Tibial nerve (tissue), 4 donors: ENCODE measurements at regions not wholly inside any gene's neighbourhood (a gene's known extent, or its start where the extent isn't known, plus 50 kb on each side); places are given as distances from the start of the nearest gene placed in this dataset.

ENCODE experiments used
- DNase-seq, 2 donors: peaks; one replicate each; pipeline ENCODE4 v3.0.0-alpha.2; 2019; ENCODE audit warnings: low spot score in 2 of 2
- H3K27ac ChIP-seq, 4 donors: fragments of 200-600 bp; sonication (generic) in 3 of 4; one replicate each; pipeline ENCODE4 v1.5.1; 2017 to 2019; ENCODE audit warnings: mild to moderate bottlenecking in 1 of 4
- H3K27me3 ChIP-seq, 2 donors: fragments of 200-600 bp; sonication (generic) in 1 of 2; one replicate each; pipeline versions ENCODE4 v1.5.1 to v1.6.0; 2017 to 2019
- H3K36me3 ChIP-seq, 3 donors: fragments of 200-600 bp; sonication (generic); one replicate each; pipeline ENCODE4 v1.5.1; 2018 to 2019
- H3K4me1 ChIP-seq, 4 donors: fragments of 200-600 bp; sonication (generic) in 3 of 4; one replicate each; pipeline ENCODE4 v1.5.1; 2017 to 2019
- H3K4me3 ChIP-seq, 4 donors: fragments of 200-600 bp; sonication (generic) in 3 of 4; one replicate each; pipeline ENCODE4 v1.5.1; 2017 to 2019; ENCODE audit warnings: mild to moderate bottlenecking in 1 of 4, moderate library complexity in 1 of 4
- H3K9me3 ChIP-seq, 4 donors: fragments of 200-600 bp; sonication (generic) in 3 of 4; one replicate each; pipeline ENCODE4 v1.5.1; 2017 to 2019
- EP300 ChIP-seq, 2 donors: sonication (generic); formaldehyde crosslinking; IDR thresholded peaks; one replicate each; pipeline ENCODE4 v1.6.1; 2017; ENCODE audit warnings: antibody characterized with exemption in 2 of 2, mild to moderate bottlenecking in 1 of 2
- POLR2A ChIP-seq, 2 donors: fragments of 450-650 bp; IDR thresholded peaks; one replicate each; pipeline ENCODE4 v1.6.1; 2017; ENCODE audit warnings: antibody characterized with exemption in 2 of 2, mild to moderate bottlenecking in 2 of 2, moderate library complexity in 2 of 2
- whole genome bisulfite sequencing, 2 donors: methylation state at CpG; one replicate each; pipeline ENCODE4 v1.1.5; 2018; 5-methylcytosine and 5-hydroxymethylcytosine counted together
- TF ChIP-seq, protein P1 (sequence below), 5 experiments: fragments of 200-600 bp in 3 of 5; fragments of 450-650 bp in 2 of 5; sonication (generic) in 3 of 5; IDR thresholded peaks; one replicate each; pipeline ENCODE4 v1.5.1; 2016 to 2019; ENCODE audit warnings: antibody characterized with exemption in 5 of 5, mild to moderate bottlenecking in 3 of 5, moderate library complexity in 2 of 5

DNA sequence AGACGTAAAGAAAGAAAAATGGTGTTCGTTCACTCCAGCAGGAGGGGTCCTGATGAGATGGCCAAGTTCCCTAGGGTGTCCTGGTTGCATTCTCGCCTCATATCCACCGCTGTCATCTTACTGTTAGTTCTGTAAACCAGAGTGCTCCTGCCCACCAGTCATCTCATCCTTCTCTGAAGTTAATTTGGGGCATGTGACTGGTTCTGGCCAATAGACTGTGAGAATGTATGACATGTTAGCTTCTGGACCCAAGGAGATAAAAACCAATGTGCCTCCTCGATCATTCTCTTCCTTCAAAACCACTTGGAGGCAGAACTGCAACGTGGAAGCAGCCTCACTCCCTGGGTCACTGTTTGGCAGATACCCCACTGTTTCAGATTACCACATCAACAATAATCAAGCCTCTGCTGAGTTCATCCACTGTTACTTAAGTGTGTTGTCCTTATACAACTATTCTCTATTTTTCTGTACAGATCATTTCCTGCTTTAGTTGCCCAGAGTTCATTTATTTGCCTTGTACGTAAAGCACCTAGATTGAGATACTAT is 759.1 kb downstream of the TSN start:
- H3K9me3 ChIP-seq: no peaks in the 10 kb centered on the region
- no peak overlapping the region for H3K27ac ChIP-seq
- no peak for TF ChIP-seq POLR2A (IDR thresholded peaks at IDR 0.05)
- TF ChIP-seq, protein P1, sequence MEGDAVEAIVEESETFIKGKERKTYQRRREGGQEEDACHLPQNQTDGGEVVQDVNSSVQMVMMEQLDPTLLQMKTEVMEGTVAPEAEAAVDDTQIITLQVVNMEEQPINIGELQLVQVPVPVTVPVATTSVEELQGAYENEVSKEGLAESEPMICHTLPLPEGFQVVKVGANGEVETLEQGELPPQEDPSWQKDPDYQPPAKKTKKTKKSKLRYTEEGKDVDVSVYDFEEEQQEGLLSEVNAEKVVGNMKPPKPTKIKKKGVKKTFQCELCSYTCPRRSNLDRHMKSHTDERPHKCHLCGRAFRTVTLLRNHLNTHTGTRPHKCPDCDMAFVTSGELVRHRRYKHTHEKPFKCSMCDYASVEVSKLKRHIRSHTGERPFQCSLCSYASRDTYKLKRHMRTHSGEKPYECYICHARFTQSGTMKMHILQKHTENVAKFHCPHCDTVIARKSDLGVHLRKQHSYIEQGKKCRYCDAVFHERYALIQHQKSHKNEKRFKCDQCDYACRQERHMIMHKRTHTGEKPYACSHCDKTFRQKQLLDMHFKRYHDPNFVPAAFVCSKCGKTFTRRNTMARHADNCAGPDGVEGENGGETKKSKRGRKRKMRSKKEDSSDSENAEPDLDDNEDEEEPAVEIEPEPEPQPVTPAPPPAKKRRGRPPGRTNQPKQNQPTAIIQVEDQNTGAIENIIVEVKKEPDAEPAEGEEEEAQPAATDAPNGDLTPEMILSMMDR (IDR thresholded peaks at IDR 0.05): no peak
- TF ChIP-seq EP300 (IDR thresholded peaks at IDR 0.05): no peak
- no peaks in the 10 kb centered on the region for H3K27me3 ChIP-seq
- DNase-seq: no peak
- WGBS, 2 donors: 76 to 80% methylated on average over 7 of the region's 7 CpGs
- H3K4me3 ChIP-seq: no peak overlapping the region
- no peaks in the 10 kb centered on the region for H3K4me1 ChIP-seq
- no peaks in the 10 kb centered on the region for H3K36me3 ChIP-seq

DNA sequence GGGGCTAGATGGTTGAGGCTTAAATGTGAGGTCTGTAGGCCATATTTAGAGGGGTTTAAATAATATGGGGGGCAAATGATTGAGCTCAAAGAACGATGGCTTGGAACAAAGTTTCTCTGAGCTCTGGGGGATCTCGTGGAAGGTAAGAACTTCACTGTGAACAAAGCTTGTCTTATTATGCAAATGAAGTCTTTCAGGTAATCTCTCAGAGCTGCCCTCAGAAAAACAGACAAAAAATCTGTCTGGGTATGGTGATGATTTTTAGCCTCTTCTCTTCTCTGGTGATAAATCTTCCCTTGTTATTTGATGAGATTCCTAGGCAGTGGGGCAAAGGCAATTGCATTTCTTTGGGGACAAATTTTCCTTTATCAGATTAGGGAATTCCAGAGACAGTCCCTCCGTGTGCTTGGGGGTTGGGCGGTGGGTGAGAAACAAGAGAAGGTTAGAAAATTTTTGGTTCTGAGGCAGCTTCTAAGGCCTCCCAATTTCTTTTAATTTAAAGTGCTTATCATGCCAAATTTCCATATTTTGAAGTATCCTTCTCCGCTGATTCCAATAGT is 760.4 kb downstream of the TSN start:
- Histone ChIP-seq H3K4me1 (no peaks in the 10 kb centered on the region), H3K27me3 (no peaks in the 10 kb centered on the region), H3K4me3 (no peak overlapping the region), H3K27ac (no peak overlapping the region), H3K36me3 (no peaks in the 10 kb centered on the region), H3K9me3 (no peaks in the 10 kb centered on the region)
- 69 to 84% methylated on average over 5 of the region's 5 CpGs for WGBS, 2 donors
- DNase-seq: no peak
- TF ChIP-seq EP300 (IDR thresholded peaks at IDR 0.05) (no peak), POLR2A (IDR thresholded peaks at IDR 0.05) (no peak)
- TF ChIP-seq, protein P1 (IDR thresholded peaks at IDR 0.05): no peak

DNA sequence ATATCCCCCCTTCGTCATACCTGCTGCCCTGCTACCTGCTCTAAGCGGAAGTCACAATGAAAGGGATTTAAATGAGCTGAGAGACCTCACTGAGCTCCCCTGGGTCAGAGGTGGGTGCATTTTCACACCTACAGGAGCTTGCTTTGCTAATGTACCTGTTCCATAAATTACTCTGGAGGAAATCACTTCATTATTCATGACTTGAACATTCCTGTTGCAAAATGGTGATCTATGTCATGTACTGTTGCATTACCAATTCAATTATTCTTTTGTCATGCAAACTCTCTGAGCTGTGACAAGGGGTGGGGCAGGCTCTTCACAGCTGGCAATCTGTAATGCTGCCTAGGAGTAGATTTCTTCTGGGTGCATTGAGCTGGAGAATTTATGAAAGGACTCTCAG is 761.3 kb downstream of the TSN start:
- Histone ChIP-seq H3K4me3 (no peak overlapping the region), H3K27ac (no peak overlapping the region), H3K27me3 (no peaks in the 10 kb centered on the region), H3K9me3 (no peaks in the 10 kb centered on the region), H3K4me1 (no peaks in the 10 kb centered on the region), H3K36me3 (no peaks in the 10 kb centered on the region)
- TF ChIP-seq POLR2A (IDR thresholded peaks at IDR 0.05) (no peak), EP300 (IDR thresholded peaks at IDR 0.05) (no peak)
- TF ChIP-seq, protein P1 (IDR thresholded peaks at IDR 0.05): no peak
- DNase-seq: no peak
- 77 to 78% methylated on average over 2 of the region's 2 CpGs for WGBS, 2 donors

DNA sequence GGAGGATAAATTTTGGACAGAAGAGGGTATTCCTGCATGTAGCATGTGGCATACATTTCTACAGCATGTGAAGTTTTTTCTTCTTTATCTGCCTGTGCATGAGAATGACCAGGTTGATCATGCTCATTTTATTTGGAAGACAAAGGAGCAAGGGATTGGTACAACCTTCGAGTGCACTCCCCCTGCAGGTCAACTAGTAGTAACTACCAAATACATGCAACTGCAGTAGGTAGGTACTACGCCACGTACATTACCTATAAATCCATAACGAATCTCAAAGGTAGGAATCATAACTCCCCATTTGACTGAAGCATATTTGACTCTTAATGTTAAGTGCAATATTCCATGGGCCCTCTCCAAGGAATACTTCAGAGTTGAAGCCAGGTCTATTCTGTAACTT is 763.9 kb downstream of the TSN start:
- no peaks in the 10 kb centered on the region for H3K36me3 ChIP-seq
- H3K4me3 ChIP-seq: no peak overlapping the region
- TF ChIP-seq, protein P1 (IDR thresholded peaks at IDR 0.05): no peak
- no peak for TF ChIP-seq EP300 (IDR thresholded peaks at IDR 0.05)
- no peak for TF ChIP-seq POLR2A (IDR thresholded peaks at IDR 0.05)
- no peak overlapping the region for H3K27ac ChIP-seq
- H3K27me3 ChIP-seq: no peaks in the 10 kb centered on the region
- H3K4me1 ChIP-seq: no peaks in the 10 kb centered on the region
- no peak for DNase-seq
- H3K9me3 ChIP-seq: no peaks in the 10 kb centered on the region
- 88 to 90% methylated on average over 4 of the region's 4 CpGs for WGBS, 2 donors

DNA sequence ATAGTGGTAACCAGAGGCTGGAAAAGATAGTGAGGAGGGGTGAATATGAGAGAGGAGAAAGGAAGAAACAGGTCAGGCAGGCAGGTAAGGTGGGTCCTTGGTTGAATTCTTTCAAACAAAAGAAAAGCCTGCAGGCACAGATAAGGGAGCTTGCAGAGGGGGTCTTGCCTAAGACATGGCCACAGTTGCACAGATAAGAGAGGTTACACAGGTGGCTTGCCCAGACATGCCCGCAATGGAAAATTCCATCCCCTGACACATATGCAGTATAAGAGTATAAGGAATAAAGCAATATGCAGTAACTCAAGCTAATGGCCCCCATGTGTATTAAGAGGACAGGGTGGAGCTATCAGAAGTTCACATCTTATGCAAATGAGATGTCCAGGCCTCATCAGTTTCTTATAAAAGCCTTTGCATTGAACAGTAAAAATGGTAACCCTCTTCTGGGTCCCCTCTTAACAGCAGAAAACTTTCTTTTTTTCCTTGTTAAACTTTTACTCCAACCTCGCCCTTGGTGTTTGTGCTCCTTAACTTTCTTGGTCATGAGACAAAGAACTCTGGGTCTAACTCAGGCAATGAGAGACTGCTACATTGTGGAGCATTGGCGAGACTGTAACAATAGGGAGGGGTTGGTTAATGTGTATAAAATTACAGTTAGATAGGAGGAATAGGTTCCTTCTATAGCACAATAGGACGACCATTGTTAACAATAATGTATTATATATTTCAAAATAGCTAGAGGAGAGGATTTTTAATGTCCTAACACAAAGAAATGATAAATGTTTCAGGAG is 764.6 kb downstream of the TSN start:
- no peaks in the 10 kb centered on the region for H3K27me3 ChIP-seq
- no peak overlapping the region for H3K27ac ChIP-seq
- H3K4me3 ChIP-seq: no peak overlapping the region
- H3K9me3 ChIP-seq: no peaks in the 10 kb centered on the region
- H3K36me3 ChIP-seq: no peaks in the 10 kb centered on the region
- TF ChIP-seq, protein P1 (IDR thresholded peaks at IDR 0.05): no peak
- TF ChIP-seq EP300 (IDR thresholded peaks at IDR 0.05) (no peak), POLR2A (IDR thresholded peaks at IDR 0.05) (no peak)
- H3K4me1 ChIP-seq: no peaks in the 10 kb centered on the region
- DNase-seq: no peak
- 89 to 91% methylated on average over 4 of the region's 4 CpGs for WGBS, 2 donors
